ENCODE measurements at regions not wholly inside any gene's neighbourhood (a gene's known extent, or its start where the extent isn't known, plus 50 kb on each side); places are given as distances from the start of the nearest gene placed in this dataset.

GRCh38 chr10:29962166-29962850, 97.1 kb downstream of the JCAD start:
- DNase-seq (ENCODE audit: low read depth in 2 of 2), result no peak

- no peak for DNase-seq (ENCODE audit: low read depth in 2 of 2)
Observed at GRCh38 chr10:29961351-29961750, 98.0 kb downstream of the JCAD start.

GRCh38 chr10:29960261-29960660, 99.1 kb downstream of the JCAD start:
- no peak for DNase-seq (ENCODE audit: low read depth in 2 of 2)

GRCh38 chr10:29959586-29959985, 99.8 kb downstream of the JCAD start:
- no peak for DNase-seq (ENCODE audit: low read depth in 2 of 2)

- DNase-seq (ENCODE audit: low read depth in 2 of 2), result no peak
Observed at GRCh38 chr10:29958440-29958839, 100.9 kb downstream of the JCAD start.

GRCh38 chr10:29957907-29958331, 101.5 kb downstream of the JCAD start:
- DNase-seq (ENCODE audit: low read depth in 2 of 2), result no peak

GRCh38 chr10:29957236-29957635, 102.2 kb downstream of the JCAD start:
- DNase-seq (ENCODE audit: low read depth in 2 of 2), result no peak

GRCh38 chr10:29956335-29956924, 103.0 kb downstream of the JCAD start:
- DNase-seq (ENCODE audit: low read depth in 2 of 2), result no peak

- DNase-seq (ENCODE audit: low read depth in 2 of 2), result no peak
Observed at GRCh38 chr10:29955329-29955935, 104.0 kb downstream of the JCAD start.

GRCh38 chr10:29951441-29951931, 107.9 kb downstream of the JCAD start:
- no peak for DNase-seq (ENCODE audit: low read depth in 2 of 2)

- DNase-seq (ENCODE audit: low read depth in 2 of 2), result no peak
Observed at GRCh38 chr10:29950391-29950790, 109.0 kb downstream of the JCAD start.

- no peak for DNase-seq (ENCODE audit: low read depth in 2 of 2)
Observed at GRCh38 chr10:29949411-29950011, 109.9 kb downstream of the JCAD start.

GRCh38 chr10:29948881-29949355, 110.5 kb downstream of the JCAD start:
- no peak for DNase-seq (ENCODE audit: low read depth in 2 of 2)

- no peak for DNase-seq (ENCODE audit: low read depth in 2 of 2)
Observed at GRCh38 chr10:29947701-29948060, 111.7 kb downstream of the JCAD start.

GRCh38 chr10:29946953-29947700, 112.3 kb downstream of the JCAD start:
- DNase-seq (ENCODE audit: low read depth in 2 of 2), result no peak

- no peak for DNase-seq (ENCODE audit: low read depth in 2 of 2)
Observed at GRCh38 chr10:29946614-29946952, 112.8 kb downstream of the JCAD start.

GRCh38 chr10:29941476-29941875, 117.9 kb downstream of the JCAD start:
- DNase-seq (ENCODE audit: low read depth in 2 of 2), result no peak

GRCh38 chr10:29932991-29933390, 126.4 kb downstream of the JCAD start:
- DNase-seq (ENCODE audit: low read depth in 2 of 2), result no peak

GRCh38 chr10:29931833-29932232, 127.6 kb downstream of the JCAD start:
- DNase-seq (ENCODE audit: low read depth in 2 of 2), result no peak

- no peak for DNase-seq (ENCODE audit: low read depth in 2 of 2)
Observed at GRCh38 chr10:29929006-29929405, 130.4 kb downstream of the JCAD start.

- no peak for DNase-seq (ENCODE audit: low read depth in 2 of 2)
Observed at GRCh38 chr10:29926693-29927048, 132.7 kb downstream of the JCAD start.
